HCT116 (cell line): ENCODE measurements at regions not wholly inside any gene's neighbourhood (a gene's known extent, or its start where the extent isn't known, plus 50 kb on each side); places are given as distances from the start of the nearest gene placed in this dataset.

Experiments used
- ATAC-seq: fragments of 200-7000 bp; cut with Tn5 transposase; 2 replicates; pipeline ENCODE4 v1.9.1; 2020; ENCODE audit warnings: mild to moderate bottlenecking, moderate library complexity
- BruUV-seq: library from RNA; stranded (reverse); fragments of 400-500 nt; replicated peaks from 2 replicates; lab custom pipeline; 2021; lab: Mats Ljungman, UMichigan
- CTCF ChIA-PET: fragments of 300-600 bp; sonication (Branson Sonifier 250); formaldehyde crosslinking; loops from one replicate; lab custom pipeline; 2021; ENCODE audit warnings: antibody characterized with exemption; lab: Charles Lee
- POLR2A ChIA-PET: fragments of 300-600, 350-600 bp; sonication (Branson Sonifier 250); formaldehyde crosslinking; loops from one replicate; lab custom pipeline; 2021; ENCODE audit warnings: antibody characterized with exemption; lab: Charles Lee
- RAD21 ChIA-PET, 2 experiments: fragments of 300-600 bp; sonication (Branson Sonifier 250); formaldehyde crosslinking; loops; one replicate each; lab custom pipeline; 2023; ENCODE audit warnings: low total read pairs in 2 of 2; ENCODE audit not compliant: uncharacterized antibody in 2 of 2, unreplicated experiment in 2 of 2, low non-redundant PET in 1 of 2; lab: Charles Lee
- DNase-seq: peaks from one replicate; pipeline ENCODE4 v3.0.0-alpha.2; 2010; ENCODE audit warnings: low read depth, low spot score
- H2AFZ ChIP-seq: fragments of 200-600 bp; shearing (Covaris generic), sonication (generic); 2 replicates; pipeline ENCODE4 v1.6.1; 2017; ENCODE audit warnings: low read depth, mixed run types, mixed read lengths, antibody characterized with exemption, low read length; ENCODE audit not compliant: poor library complexity, severe bottlenecking
- H3K27ac ChIP-seq: 2 replicates; pipeline ENCODE4 v1.5.1; 2012; ENCODE audit warnings: low read depth, low read length
- H3K27me3 ChIP-seq: fragments of 200-600 bp; sonication (generic); 2 replicates; pipeline ENCODE4 v1.6.1; 2016; ENCODE audit warnings: mixed run types, low read length, mixed read lengths; ENCODE audit not compliant: insufficient read depth
- H3K36me3 ChIP-seq, 2 experiments: fragments of 200-500 bp in 1 of 2; fragments of 200-600 bp in 1 of 2; sonication (Bioruptor generic) in 1 of 2; sonication (generic) in 1 of 2; 2 replicates each; pipeline versions ENCODE4 v1.5.1 to v1.6.1; 2014 to 2016; ENCODE audit warnings: low read length in 2 of 2, inconsistent platforms in 1 of 2, mixed read lengths in 1 of 2, mixed run types in 1 of 2; ENCODE audit not compliant: insufficient read depth in 2 of 2, control insufficient read depth in 1 of 2
- H3K4me1 ChIP-seq, 2 experiments: fragments of 200-600 bp in 1 of 2; sonication (generic) in 1 of 2; 2 replicates each; pipeline versions ENCODE4 v1.5.1 to v1.6.1; 2012 to 2017; ENCODE audit warnings: low read length in 2 of 2, inconsistent platforms in 1 of 2, mild to moderate bottlenecking in 1 of 2, mixed read lengths in 1 of 2, mixed run types in 1 of 2, moderate library complexity in 1 of 2; ENCODE audit not compliant: insufficient read depth in 2 of 2, control insufficient read depth in 1 of 2
- H3K4me2 ChIP-seq: fragments of 200-600 bp; sonication (generic); 2 replicates; pipeline ENCODE4 v1.6.1; 2017; ENCODE audit warnings: mixed run types, low read length, mixed read lengths
- H3K4me3 ChIP-seq, 2 experiments: fragments of 200-600 bp in 1 of 2; sonication (generic) in 1 of 2; replicated peaks in 1 of 2; 2 replicates each; pipeline ENCODE4 v1.5.1; 2011 to 2016; ENCODE audit warnings: low read length in 2 of 2, control low read depth in 1 of 2, low read depth in 1 of 2, mild to moderate bottlenecking in 1 of 2, mixed read lengths in 1 of 2, mixed run types in 1 of 2
- H3K79me2 ChIP-seq: fragments of 200-600 bp; sonication (generic); 2 replicates; pipeline ENCODE4 v1.6.1; 2017; ENCODE audit warnings: mild to moderate bottlenecking, mixed run types, low read length, moderate library complexity, mixed read lengths; ENCODE audit not compliant: insufficient read depth
- H3K9ac ChIP-seq: fragments of 200-600 bp; sonication (generic); 2 replicates; pipeline ENCODE4 v1.6.1; 2016; ENCODE audit warnings: low read length, mixed read lengths
- H3K9me2 ChIP-seq: fragments of 200-600 bp; sonication (generic), shearing (Covaris generic); 2 replicates; pipeline ENCODE4 v1.6.1; 2017; ENCODE audit warnings: mixed run types, mild to moderate bottlenecking, moderate library complexity; ENCODE audit not compliant: insufficient read depth
- H3K9me3 ChIP-seq, 2 experiments: fragments of 200-500 bp in 1 of 2; fragments of 200-600 bp in 1 of 2; sonication (Bioruptor generic) in 1 of 2; sonication (generic) in 1 of 2; 2 replicates each; pipeline ENCODE4 v1.6.1; 2014 to 2017; ENCODE audit warnings: low read length in 2 of 2, mixed read lengths in 2 of 2, inconsistent platforms in 1 of 2, low read depth in 1 of 2, mild to moderate bottlenecking in 1 of 2, mixed run types in 1 of 2, moderate library complexity in 1 of 2; ENCODE audit not compliant: control insufficient read depth in 1 of 2, insufficient read depth in 1 of 2
- H4K20me1 ChIP-seq: fragments of 200-600 bp; sonication (generic), shearing (Covaris generic); 2 replicates; pipeline ENCODE4 v1.6.1; 2017; ENCODE audit warnings: mixed run types, mild to moderate bottlenecking, moderate library complexity; ENCODE audit not compliant: insufficient read depth
- ELF1 ChIP-seq: IDR thresholded peaks from 2 replicates; pipeline ENCODE4 v1.6.1; 2012; ENCODE audit warnings: low read depth, borderline replicate concordance
- EZH2 ChIP-seq: fragments of 200-600 bp; sonication (generic); IDR thresholded peaks from 2 replicates; pipeline ENCODE4 v1.6.1; 2017; ENCODE audit warnings: antibody characterized with exemption, mixed run types
- FOSL1 ChIP-seq: IDR thresholded peaks from 2 replicates; pipeline ENCODE4 v1.6.1; 2012; ENCODE audit warnings: low read depth
- REST ChIP-seq: IDR thresholded peaks from 2 replicates; pipeline ENCODE4 v1.6.1; 2012; ENCODE audit warnings: low read depth
- SIN3A ChIP-seq: IDR thresholded peaks from 2 replicates; pipeline ENCODE4 v1.6.1; 2012; ENCODE audit warnings: low read depth
- SRF ChIP-seq: IDR thresholded peaks from 2 replicates; pipeline ENCODE4 v1.6.1; 2012; ENCODE audit warnings: low read depth
- TCF7L2 ChIP-seq: IDR thresholded peaks from 2 replicates; pipeline ENCODE4 v1.7.0; 2011; ENCODE audit warnings: borderline replicate concordance, inconsistent platforms; ENCODE audit not compliant: insufficient read depth, insufficient read length; ENCODE audit errors: extremely low read depth
- intact Hi-C: fragments of 100-400 bp; cut with micrococcal nuclease; formaldehyde crosslinking; loops from 2 replicates; pipeline ENCODE4 v1.10.0; 2022
- TF ChIP-seq, protein P1 (sequence below): IDR thresholded peaks from 2 replicates; pipeline ENCODE4 v1.6.1; 2012
- TF ChIP-seq, protein P2 (sequence below): IDR thresholded peaks from 2 replicates; pipeline ENCODE4 v1.6.1; 2012

DNA sequence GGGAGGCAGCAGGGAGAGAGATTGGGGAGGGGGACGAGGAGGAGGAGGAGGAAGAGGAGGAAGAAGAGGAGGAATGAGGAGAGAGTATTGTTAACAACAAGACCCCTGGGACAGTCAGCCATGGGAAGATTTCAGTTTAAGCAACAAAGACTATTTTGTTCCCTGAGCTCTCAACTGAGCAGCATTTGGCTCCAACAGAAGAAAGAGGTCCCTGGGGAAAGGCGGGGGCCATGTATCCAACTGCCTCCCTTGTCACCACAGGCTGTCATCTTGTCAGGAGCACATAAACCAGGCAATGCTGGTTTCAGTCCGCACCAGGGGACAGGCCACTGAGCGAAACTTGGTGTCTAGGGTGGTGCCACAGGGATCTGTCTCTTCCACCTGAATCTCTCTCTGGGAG lies 316.1 kb downstream of the TLE1 start (continued):
- TF ChIP-seq REST (no peak), SRF (no peak), SIN3A (no peak), TCF7L2 (no peak), ELF1 (no peak), EZH2 (no peak)
- TF ChIP-seq, protein P1, sequence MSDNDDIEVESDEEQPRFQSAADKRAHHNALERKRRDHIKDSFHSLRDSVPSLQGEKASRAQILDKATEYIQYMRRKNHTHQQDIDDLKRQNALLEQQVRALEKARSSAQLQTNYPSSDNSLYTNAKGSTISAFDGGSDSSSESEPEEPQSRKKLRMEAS: no peak

GRCh38 chr9:81372628-81373191 lies 316.6 kb downstream of the TLE1 start:
- Histone ChIP-seq H3K27ac (no peak overlapping the region), H3K27me3 (no peaks in the 10 kb centered on the region), H3K4me1 (no peaks in the 10 kb centered on the region), H3K36me3 (no peaks in the 10 kb centered on the region), H4K20me1 (no peaks in the 10 kb centered on the region), H2AFZ (no peak overlapping the region), H3K9me3 (no peaks in the 10 kb centered on the region), H3K9ac (no peak overlapping the region), H3K79me2 (no peaks in the 10 kb centered on the region), H3K4me2 (no peak overlapping the region), H3K9me2 (no peaks in the 10 kb centered on the region), H3K4me3 (no peak overlapping the region)
- BruUV-seq: no TSS peak
- DNase-seq (no peak), ATAC-seq (no peak)
- POLR2A ChIA-PET: no interaction called here
- TF ChIP-seq, protein P2, sequence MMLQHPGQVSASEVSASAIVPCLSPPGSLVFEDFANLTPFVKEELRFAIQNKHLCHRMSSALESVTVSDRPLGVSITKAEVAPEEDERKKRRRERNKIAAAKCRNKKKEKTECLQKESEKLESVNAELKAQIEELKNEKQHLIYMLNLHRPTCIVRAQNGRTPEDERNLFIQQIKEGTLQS: no peak
- TF ChIP-seq FOSL1: no peak
- no peak for TF ChIP-seq ELF1
- intact Hi-C loops: no loop called here
- RAD21 ChIA-PET: no interaction called here
- CTCF ChIA-PET: no interaction called here
